ENCODE measurements at regions not wholly inside any gene's neighbourhood (a gene's known extent, or its start where the extent isn't known, plus 50 kb on each side); places are given as distances from the start of the nearest gene placed in this dataset.

DNA sequence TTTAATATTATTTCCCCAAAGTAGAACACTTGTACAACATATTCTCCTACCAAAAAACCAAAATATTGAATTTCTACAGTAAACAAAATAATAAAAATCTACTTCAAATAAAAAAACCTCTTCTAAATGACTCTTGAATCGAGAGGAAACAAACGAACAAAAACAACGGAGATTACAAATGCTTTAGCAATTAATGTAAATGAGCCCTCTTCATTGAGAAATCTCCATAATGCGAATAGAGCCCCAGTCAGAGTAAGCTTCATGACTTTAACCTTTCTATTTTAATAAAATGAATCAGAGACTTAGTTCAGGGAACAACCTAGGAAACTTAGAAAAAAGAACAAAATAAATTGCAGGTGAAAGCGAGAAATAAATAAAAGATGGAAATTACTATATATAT lies 129.3 kb upstream of the SEMA6A start:
- TF ChIP-seq, protein P1, sequence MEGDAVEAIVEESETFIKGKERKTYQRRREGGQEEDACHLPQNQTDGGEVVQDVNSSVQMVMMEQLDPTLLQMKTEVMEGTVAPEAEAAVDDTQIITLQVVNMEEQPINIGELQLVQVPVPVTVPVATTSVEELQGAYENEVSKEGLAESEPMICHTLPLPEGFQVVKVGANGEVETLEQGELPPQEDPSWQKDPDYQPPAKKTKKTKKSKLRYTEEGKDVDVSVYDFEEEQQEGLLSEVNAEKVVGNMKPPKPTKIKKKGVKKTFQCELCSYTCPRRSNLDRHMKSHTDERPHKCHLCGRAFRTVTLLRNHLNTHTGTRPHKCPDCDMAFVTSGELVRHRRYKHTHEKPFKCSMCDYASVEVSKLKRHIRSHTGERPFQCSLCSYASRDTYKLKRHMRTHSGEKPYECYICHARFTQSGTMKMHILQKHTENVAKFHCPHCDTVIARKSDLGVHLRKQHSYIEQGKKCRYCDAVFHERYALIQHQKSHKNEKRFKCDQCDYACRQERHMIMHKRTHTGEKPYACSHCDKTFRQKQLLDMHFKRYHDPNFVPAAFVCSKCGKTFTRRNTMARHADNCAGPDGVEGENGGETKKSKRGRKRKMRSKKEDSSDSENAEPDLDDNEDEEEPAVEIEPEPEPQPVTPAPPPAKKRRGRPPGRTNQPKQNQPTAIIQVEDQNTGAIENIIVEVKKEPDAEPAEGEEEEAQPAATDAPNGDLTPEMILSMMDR (optimal IDR thresholded peaks at IDR 0.05 in 1 of 3, IDR thresholded peaks at IDR 0.05 in 1 of 3, conservative IDR thresholded peaks at IDR 0.05 in 1 of 3; ENCODE audit: extremely low read depth in 1 of 3, insufficient read depth in 2 of 3, low read length in 3 of 3): no peak
- TF ChIP-seq EZH2 (IDR thresholded peaks at IDR 0.05; ENCODE audit: low read length): no peak

Data from keratinocyte (primary cell).